Mesendoderm (in vitro differentiated cells): ENCODE measurements at regions not wholly inside any gene's neighbourhood (a gene's known extent, or its start where the extent isn't known, plus 50 kb on each side); places are given as distances from the start of the nearest gene placed in this dataset.
"Not testable (repeated sequence)": the region's sequence is repeated elsewhere in the genome, so short reads cannot be mapped to it uniquely, and the experiment has no call there.

Experiments used
- DNase-seq: peaks from one replicate; pipeline ENCODE4 v3.0.0; 2013
- H2AK5ac ChIP-seq: 2 replicates; pipeline ENCODE4 v1.6.1; 2013; ENCODE audit warnings: low read length, inconsistent platforms
- H2BK120ac ChIP-seq: 2 replicates; pipeline ENCODE4 v1.6.1; 2013; ENCODE audit warnings: low read depth, mild to moderate bottlenecking, low read length, moderate library complexity, mixed read lengths
- H2BK15ac ChIP-seq: replicated peaks from 2 replicates; pipeline ENCODE4 v1.6.1; 2013; ENCODE audit warnings: low read depth, mild to moderate bottlenecking, moderate library complexity
- H2BK5ac ChIP-seq: 2 replicates; pipeline ENCODE4 v1.6.1; 2013; ENCODE audit warnings: low read length, inconsistent platforms
- H3K18ac ChIP-seq: 2 replicates; pipeline ENCODE4 v1.6.1; 2013; ENCODE audit warnings: mild to moderate bottlenecking, low read length, mixed read lengths
- H3K23ac ChIP-seq: one replicate; pipeline ENCODE4 v1.6.1; 2013; ENCODE audit warnings: low read length
- H3K27ac ChIP-seq: 2 replicates; pipeline ENCODE4 v1.5.1; 2013; ENCODE audit warnings: low read depth, mild to moderate bottlenecking, inconsistent platforms, low read length, moderate library complexity
- H3K27me3 ChIP-seq: 2 replicates; pipeline ENCODE4 v1.6.1; 2013; ENCODE audit warnings: low read length, control low read depth, mild to moderate bottlenecking, inconsistent platforms; ENCODE audit not compliant: insufficient read depth, poor library complexity
- H3K36me3 ChIP-seq: 2 replicates; pipeline ENCODE4 v1.6.1; 2013; ENCODE audit warnings: low read length, inconsistent platforms; ENCODE audit not compliant: control insufficient read depth, insufficient read depth
- H3K4ac ChIP-seq: one replicate; pipeline ENCODE4 v1.6.1; 2013; ENCODE audit warnings: low read depth, mild to moderate bottlenecking, low read length, moderate library complexity
- H3K4me1 ChIP-seq: 2 replicates; pipeline ENCODE4 v1.6.1; 2013; ENCODE audit warnings: low read depth, low read length, inconsistent platforms; ENCODE audit not compliant: control insufficient read depth
- H3K4me2 ChIP-seq: 2 replicates; pipeline ENCODE4 v1.6.1; 2013; ENCODE audit warnings: low read length
- H3K4me3 ChIP-seq: 2 replicates; pipeline ENCODE4 v1.5.1; 2013; ENCODE audit warnings: mild to moderate bottlenecking, low read length
- H3K56ac ChIP-seq: one replicate; pipeline ENCODE4 v1.6.1; 2013; ENCODE audit warnings: low read length
- H3K79me1 ChIP-seq: 2 replicates; pipeline ENCODE4 v1.6.1; 2013; ENCODE audit warnings: low read length, inconsistent platforms
- H3K79me2 ChIP-seq: 2 replicates; pipeline ENCODE4 v1.6.1; 2013; ENCODE audit warnings: mild to moderate bottlenecking, low read length; ENCODE audit not compliant: control insufficient read depth, insufficient read depth
- H3K9ac ChIP-seq: 2 replicates; pipeline ENCODE4 v1.6.1; 2013; ENCODE audit warnings: low read length, inconsistent platforms
- H4K5ac ChIP-seq: one replicate; pipeline ENCODE4 v1.6.1; 2013; ENCODE audit warnings: low read length
- H4K8ac ChIP-seq: one replicate; pipeline ENCODE4 v1.6.1; 2013; ENCODE audit warnings: low read depth, mild to moderate bottlenecking, control low read depth, low read length, moderate library complexity
- WGBS: extraction: QIAGEN DNeasy Blood & Tissue Kit; methylation state at CpG from one replicate; pipeline ENCODE4 v1.1.7; 2013; ENCODE audit warnings: low lambda C conversion rate, missing lambda C conversion rate; ENCODE audit not compliant: insufficient coverage; ENCODE audit errors: extremely low coverage; 5-methylcytosine and 5-hydroxymethylcytosine counted together

DNA sequence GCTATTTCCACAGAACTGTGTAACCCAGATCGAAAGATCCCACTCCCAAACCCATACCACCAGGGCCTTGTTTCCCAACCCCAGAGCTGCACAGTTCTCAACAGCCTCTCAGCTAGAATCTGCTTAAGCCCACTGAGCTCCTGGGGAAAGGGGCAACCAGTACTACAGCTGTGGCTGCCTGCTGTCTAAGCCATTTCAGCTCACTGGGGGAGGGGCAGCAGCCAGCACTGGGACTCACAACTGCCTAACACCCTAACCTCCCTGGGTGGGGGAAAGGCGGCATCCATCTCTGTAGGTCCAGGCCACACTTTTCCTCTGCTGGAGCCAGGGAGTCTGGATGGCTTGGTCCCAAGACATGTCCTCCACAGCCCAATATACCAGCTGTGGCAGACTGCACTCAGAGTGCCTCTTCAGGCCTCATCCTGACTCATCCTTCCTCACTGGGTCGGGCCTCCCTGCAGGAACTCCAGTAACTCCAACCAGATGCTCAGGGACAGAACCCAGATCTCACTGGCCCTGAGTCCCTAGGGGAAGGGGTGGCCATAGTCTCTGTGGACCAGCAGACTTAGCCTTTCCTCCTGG is 241.4 kb downstream of the HINT1 start:
- Histone ChIP-seq H3K27ac (no peak overlapping the region), H3K56ac (peak overlapping the region; percentile 34), H3K9ac (no peak overlapping the region), H2BK120ac (no peak overlapping the region), H2AK5ac (no peak overlapping the region), H3K4me3 (no peak overlapping the region), H4K5ac (no peak overlapping the region), H3K23ac (no peak overlapping the region), H3K79me1 (no peaks in the 10 kb centered on the region), H3K4ac (no peak overlapping the region), H3K79me2 (no peaks in the 10 kb centered on the region), H4K8ac (no peak overlapping the region), H3K27me3 (no peaks in the 10 kb centered on the region), H3K4me2 (no peak overlapping the region), H2BK15ac (no peak overlapping the region), H3K36me3 (no peaks in the 10 kb centered on the region), H3K18ac (no peak overlapping the region), H2BK5ac (no peak overlapping the region), H3K4me1 (no peaks in the 10 kb centered on the region)
- no CpG with 5 or more reads among the region's 3 CpGs for WGBS
- DNase-seq = no peak

DNA sequence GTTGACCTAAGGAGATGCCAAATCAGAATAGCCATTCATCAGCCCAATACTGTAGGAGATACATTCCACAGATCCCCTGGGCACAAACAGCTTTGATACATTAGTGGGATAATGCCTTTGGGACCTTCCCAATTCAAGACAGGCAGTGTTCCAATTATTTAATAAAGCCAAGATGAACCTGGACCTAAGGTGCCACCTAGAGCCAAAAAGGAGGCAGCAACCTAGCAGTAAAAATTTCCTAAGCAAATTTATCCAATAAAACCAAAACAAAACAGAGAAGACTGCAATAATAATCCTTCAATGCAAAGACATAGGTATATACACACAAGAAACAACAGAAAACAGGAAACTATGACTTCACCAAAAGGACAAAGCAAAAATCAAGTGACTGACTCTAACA is 253.0 kb downstream of the HINT1 start:
- Histone ChIP-seq H2AK5ac (no peak overlapping the region), H2BK120ac (no peak overlapping the region), H3K4me3 (no peak overlapping the region), H3K56ac (no peak overlapping the region), H3K27me3 (no peaks in the 10 kb centered on the region), H2BK5ac (no peak overlapping the region), H3K27ac (no peak overlapping the region), H3K18ac (no peak overlapping the region), H3K36me3 (no peaks in the 10 kb centered on the region), H3K4me2 (no peak overlapping the region), H4K5ac (no peak overlapping the region), H4K8ac (no peak overlapping the region), H3K23ac (no peak overlapping the region), H2BK15ac (no peak overlapping the region), H3K9ac (no peak overlapping the region), H3K4ac (no peak overlapping the region), H3K79me1 (no peaks in the 10 kb centered on the region), H3K4me1 (no peaks in the 10 kb centered on the region), H3K79me2 (no peaks in the 10 kb centered on the region)
- no peak for DNase-seq

DNA sequence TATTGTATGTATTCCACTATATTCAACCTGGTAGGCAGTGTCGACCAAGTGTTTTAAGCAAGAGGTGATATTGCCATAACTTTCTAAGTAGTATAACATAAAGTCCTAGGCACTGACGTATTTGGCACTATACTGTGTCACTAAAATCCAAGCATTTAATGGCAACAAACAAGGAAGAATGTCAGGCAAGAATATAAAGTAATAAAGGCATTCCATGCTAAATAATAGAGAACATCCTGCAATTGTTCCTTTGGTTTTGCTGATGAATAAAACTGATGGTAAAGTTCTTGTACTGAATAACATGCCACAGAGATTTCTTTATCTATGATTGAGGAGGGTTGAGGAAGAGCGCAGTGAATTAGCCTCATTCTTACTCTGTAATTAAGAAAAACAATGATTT is 256.9 kb downstream of the HINT1 start:
- no peak for DNase-seq
- no peak overlapping the region for H3K18ac ChIP-seq
- H3K23ac ChIP-seq = no peak overlapping the region
- no peaks in the 10 kb centered on the region for H3K4me1 ChIP-seq
- H3K79me2 ChIP-seq = no peaks in the 10 kb centered on the region
- H3K27ac ChIP-seq = no peak overlapping the region
- no peaks in the 10 kb centered on the region for H3K36me3 ChIP-seq
- H3K79me1 ChIP-seq = no peaks in the 10 kb centered on the region
- H3K56ac ChIP-seq = no peak overlapping the region
- H2BK5ac ChIP-seq = no peak overlapping the region
- no peak overlapping the region for H3K9ac ChIP-seq
- WGBS = no CpG with 5 or more reads among the region's 3 CpGs
- no peak overlapping the region for H3K4ac ChIP-seq
- no peaks in the 10 kb centered on the region for H3K27me3 ChIP-seq
- no peak overlapping the region for H4K5ac ChIP-seq
- no peak overlapping the region for H2AK5ac ChIP-seq
- H3K4me2 ChIP-seq = no peak overlapping the region
- H2BK15ac ChIP-seq = no peak overlapping the region
- no peak overlapping the region for H4K8ac ChIP-seq
- no peak overlapping the region for H2BK120ac ChIP-seq
- H3K4me3 ChIP-seq = no peak overlapping the region

DNA sequence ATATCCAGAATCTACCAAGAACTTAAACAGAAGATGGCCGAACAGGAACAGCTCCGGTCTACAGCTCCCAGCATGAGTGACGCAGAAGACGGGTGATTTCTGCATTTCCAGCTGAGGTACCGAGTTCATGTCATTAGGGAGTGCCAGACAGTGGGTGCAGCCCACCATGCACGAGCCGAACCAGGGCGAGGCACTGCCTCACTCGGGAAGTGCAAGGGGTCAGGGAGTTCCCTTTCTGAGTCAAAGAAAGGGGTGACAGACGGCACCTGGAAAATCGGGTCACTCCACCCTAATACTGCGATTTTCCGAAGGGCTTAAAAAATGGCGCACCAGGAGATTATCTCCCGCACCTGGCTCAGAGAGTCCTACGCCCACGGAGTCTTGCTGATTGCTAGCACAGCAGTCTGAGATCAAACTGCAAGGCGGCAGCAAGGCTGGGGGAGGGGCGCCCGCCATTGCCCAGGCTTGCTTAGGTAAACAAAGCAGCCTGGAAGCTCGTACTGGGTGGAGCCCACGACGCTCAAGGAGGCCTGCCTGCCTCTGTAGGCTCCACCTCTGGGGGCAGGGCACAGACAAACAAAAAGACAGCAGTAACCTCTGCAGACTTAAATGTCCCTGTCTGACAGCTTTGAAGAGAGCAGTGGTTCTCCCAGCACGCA is 267.4 kb downstream of the HINT1 start:
- peak overlapping the region; percentile 64 for H3K56ac ChIP-seq
- not testable (repeated sequence) for H3K36me3 ChIP-seq, H3K18ac ChIP-seq, H3K9ac ChIP-seq, H3K23ac ChIP-seq, H3K4me2 ChIP-seq, H3K27me3 ChIP-seq, H3K4ac ChIP-seq, H2BK5ac ChIP-seq, H3K79me2 ChIP-seq, H3K4me1 ChIP-seq, H2BK15ac ChIP-seq, H4K8ac ChIP-seq, H3K4me3 ChIP-seq, H3K27ac ChIP-seq, H4K5ac ChIP-seq, H2AK5ac ChIP-seq, H3K79me1 ChIP-seq, H2BK120ac ChIP-seq
- peak; percentile 55 for DNase-seq
- WGBS = no CpG with 5 or more reads among the region's 24 CpGs

DNA sequence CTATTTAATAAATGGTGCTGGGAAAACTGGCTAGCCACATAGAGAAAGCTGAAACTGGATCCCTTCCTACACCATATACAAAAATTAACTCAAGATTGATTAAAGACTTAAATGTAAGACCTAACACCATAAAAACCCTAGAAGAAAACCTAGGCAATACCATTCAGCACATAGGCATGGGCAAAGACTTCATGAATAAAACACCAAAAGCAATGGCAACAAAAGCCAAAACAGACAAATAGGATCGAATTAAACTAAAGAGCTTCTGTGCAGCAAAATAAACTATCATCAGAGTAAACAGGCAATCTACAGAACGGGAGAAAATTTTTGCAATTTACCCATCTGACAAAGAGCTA is 267.9 kb downstream of the HINT1 start:
- not testable (repeated sequence) for H3K79me1 ChIP-seq, H3K79me2 ChIP-seq, H3K4me1 ChIP-seq, H3K4ac ChIP-seq, H3K4me2 ChIP-seq, H3K18ac ChIP-seq, H3K9ac ChIP-seq, H2AK5ac ChIP-seq, DNase-seq, H3K4me3 ChIP-seq, H4K8ac ChIP-seq, H2BK15ac ChIP-seq, H2BK120ac ChIP-seq, H3K27me3 ChIP-seq, H3K36me3 ChIP-seq, H4K5ac ChIP-seq, H3K27ac ChIP-seq, H3K56ac ChIP-seq, H2BK5ac ChIP-seq, H3K23ac ChIP-seq
- no CpG with 5 or more reads among the region's 2 CpGs for WGBS

DNA sequence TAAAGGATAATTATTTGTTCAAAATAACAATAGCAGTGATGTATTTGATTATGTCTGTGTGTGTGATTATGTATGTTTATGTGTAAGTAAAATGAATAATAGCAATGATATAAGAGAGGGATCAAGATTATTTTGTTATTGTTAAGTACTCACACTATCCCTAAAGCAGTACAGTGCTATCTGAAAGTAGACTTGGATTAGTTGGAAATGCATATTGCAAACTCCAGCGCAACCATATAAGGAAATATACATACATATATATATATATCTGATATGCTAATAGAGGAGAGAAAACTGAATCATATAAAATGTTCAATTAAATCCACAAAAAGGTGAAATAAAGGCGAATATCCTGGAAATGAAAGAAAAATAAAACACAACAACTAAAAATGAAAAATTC is 268.4 kb downstream of the HINT1 start:
- no peak for DNase-seq
- WGBS = no CpG with 5 or more reads among the region's 2 CpGs
- H4K8ac ChIP-seq = no peak overlapping the region
- no peak overlapping the region for H3K4ac ChIP-seq
- no peak overlapping the region for H3K4me2 ChIP-seq
- no peak overlapping the region for H4K5ac ChIP-seq
- H3K9ac ChIP-seq = no peak overlapping the region
- no peaks in the 10 kb centered on the region for H3K79me1 ChIP-seq
- no peaks in the 10 kb centered on the region for H3K79me2 ChIP-seq
- no peak overlapping the region for H3K56ac ChIP-seq
- H3K4me3 ChIP-seq = no peak overlapping the region
- no peak overlapping the region for H2BK15ac ChIP-seq
- H3K36me3 ChIP-seq = no peaks in the 10 kb centered on the region
- H3K27me3 ChIP-seq = no peaks in the 10 kb centered on the region
- H3K23ac ChIP-seq = no peak overlapping the region
- no peak overlapping the region for H3K27ac ChIP-seq
- no peak overlapping the region for H2BK5ac ChIP-seq
- no peaks in the 10 kb centered on the region for H3K4me1 ChIP-seq
- H2AK5ac ChIP-seq = no peak overlapping the region
- no peak overlapping the region for H2BK120ac ChIP-seq
- no peak overlapping the region for H3K18ac ChIP-seq
